ENCODE measurements at regions not wholly inside any gene's neighbourhood (a gene's known extent, or its start where the extent isn't known, plus 50 kb on each side); places are given as distances from the start of the nearest gene placed in this dataset.

DNA sequence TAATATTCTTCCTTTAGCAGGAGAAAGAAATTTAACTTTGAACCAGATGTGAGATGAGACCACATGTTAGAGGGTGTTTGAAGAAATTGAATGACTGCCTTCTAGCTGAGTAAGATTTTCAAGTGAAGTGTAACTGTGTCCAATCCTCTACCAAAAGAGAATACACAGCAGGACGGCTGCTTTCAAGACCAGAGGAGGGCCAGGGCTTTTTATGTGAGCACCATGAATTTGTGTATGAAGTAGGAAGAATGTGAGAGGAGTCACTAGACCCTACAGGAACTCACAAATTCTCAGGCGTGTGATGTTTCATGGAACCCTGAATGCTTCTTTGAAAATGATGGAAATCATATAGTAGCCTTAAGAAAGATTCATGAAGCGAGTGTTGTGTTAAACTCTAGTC lies 56.8 kb upstream of the SPACA1 start:
- no peak for DNase-seq (ENCODE audit: low read depth, low spot score)
- Histone ChIP-seq H2AFZ (ENCODE audit: low read depth, low read length) (no peak overlapping the region), H3K9me1 (replicated peaks; ENCODE audit: control insufficient read depth, extremely low read depth, insufficient read depth, low read length) (no peaks in the 10 kb centered on the region), H3K27me3 (ENCODE audit: control insufficient read depth in 2 of 2, insufficient read depth in 2 of 2, low read length in 2 of 2) (peaks cover 0 to 4% of the 10 kb centered on the region in 2 experiments), H4K20me1 (replicated peaks; ENCODE audit: control insufficient read depth, extremely low read depth, insufficient read depth, low read length) (no peaks in the 10 kb centered on the region), H3K36me3 (ENCODE audit: control insufficient read depth in 2 of 2, extremely low read depth in 1 of 2, insufficient read depth in 2 of 2, low read length in 2 of 2) (no peaks in the 10 kb centered on the region), H3K4me3 (replicated peaks in 1 of 3; ENCODE audit: insufficient read depth in 1 of 3, low read depth in 1 of 3, low read length in 3 of 3) (no peak overlapping the region), H3K4me1 (ENCODE audit: control insufficient read depth, extremely low read depth, insufficient read depth, low read length) (no peaks in the 10 kb centered on the region), H3K79me2 (ENCODE audit: control insufficient read depth, insufficient read depth, low read length) (no peaks in the 10 kb centered on the region), H3K27ac (ENCODE audit: insufficient read depth, low read depth, low read length) (no peak overlapping the region), H3K9me3 (replicated peaks; ENCODE audit: control insufficient read depth, insufficient read depth, low read length) (no peaks in the 10 kb centered on the region), H3K9ac (replicated peaks; ENCODE audit: extremely low read depth, insufficient read depth, low read length) (no peak overlapping the region), H3K4me2 (ENCODE audit: insufficient read depth, low read length) (no peak overlapping the region)
- dilution Hi-C loops (cut with MboI; ENCODE audit: extremely low pct_ligation_motif_present, low sequenced_read_pairs), result no loop called here
- CTCF ChIA-PET, result no interaction called here
- POLR2A ChIA-PET, result no interaction called here
- FAIRE-seq, result no peak
- TF ChIP-seq CTCF (IDR thresholded peaks at IDR 0.05; ENCODE audit: extremely low read depth in 1 of 2, insufficient read depth in 1 of 2, low read depth in 1 of 2, low read length in 2 of 2), result no peak
- intact Hi-C loops (cut with micrococcal nuclease), result no loop called here
- BruUV-seq (replicated peaks), result no TSS peak

GRCh38 chr6:87982134-87982533 lies 65.5 kb upstream of the SPACA1 start:
- FAIRE-seq (no peak), DNase-seq (ENCODE audit: low read depth, low spot score) (no peak)
- TF ChIP-seq JUN (IDR thresholded peaks at IDR 0.05; ENCODE audit: borderline replicate concordance, insufficient read depth, insufficient read length, low read depth), result no peak
- TF ChIP-seq EZH2 (IDR thresholded peaks at IDR 0.05; ENCODE audit: borderline replicate concordance, low read depth, low read length, severe bottlenecking), result no peak
- no peak for TF ChIP-seq GATA2 (IDR thresholded peaks at IDR 0.05; ENCODE audit: insufficient read depth, insufficient read length, low read depth, low read length)
- TF ChIP-seq CTCF (IDR thresholded peaks at IDR 0.05; ENCODE audit: extremely low read depth in 1 of 2, insufficient read depth in 1 of 2, low read depth in 1 of 2, low read length in 2 of 2), result no peak
- no peak for TF ChIP-seq MYC (IDR thresholded peaks at IDR 0.05; ENCODE audit: low read depth, low read length)
- TF ChIP-seq, protein P1, sequence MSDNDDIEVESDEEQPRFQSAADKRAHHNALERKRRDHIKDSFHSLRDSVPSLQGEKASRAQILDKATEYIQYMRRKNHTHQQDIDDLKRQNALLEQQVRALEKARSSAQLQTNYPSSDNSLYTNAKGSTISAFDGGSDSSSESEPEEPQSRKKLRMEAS (IDR thresholded peaks at IDR 0.05; ENCODE audit: insufficient read depth, insufficient read length), result no peak
- no peak for TF ChIP-seq POLR2A (IDR thresholded peaks at IDR 0.05; ENCODE audit: low read depth, low read length)
- no peak for TF ChIP-seq POLR2AphosphoS5 (IDR thresholded peaks at IDR 0.05; ENCODE audit: insufficient read depth, low read depth, low read length)
- TF ChIP-seq FOS (IDR thresholded peaks at IDR 0.05; ENCODE audit: borderline replicate concordance, insufficient read depth, low read length), result no peak
- Histone ChIP-seq H3K27ac (ENCODE audit: insufficient read depth, low read depth, low read length) (no peak overlapping the region), H3K4me3 (replicated peaks in 1 of 3; ENCODE audit: insufficient read depth in 1 of 3, low read depth in 1 of 3, low read length in 3 of 3) (no peak overlapping the region), H3K9me3 (replicated peaks; ENCODE audit: control insufficient read depth, insufficient read depth, low read length) (no peaks in the 10 kb centered on the region), H3K36me3 (ENCODE audit: control insufficient read depth in 2 of 2, extremely low read depth in 1 of 2, insufficient read depth in 2 of 2, low read length in 2 of 2) (no peaks in the 10 kb centered on the region), H3K9ac (replicated peaks; ENCODE audit: extremely low read depth, insufficient read depth, low read length) (no peak overlapping the region), H3K4me1 (ENCODE audit: control insufficient read depth, extremely low read depth, insufficient read depth, low read length) (no peaks in the 10 kb centered on the region), H3K27me3 (ENCODE audit: control insufficient read depth in 2 of 2, insufficient read depth in 2 of 2, low read length in 2 of 2) (peaks cover 0 to 2% of the 10 kb centered on the region in 2 experiments), H3K4me2 (ENCODE audit: insufficient read depth, low read length) (no peak overlapping the region), H2AFZ (ENCODE audit: low read depth, low read length) (no peak overlapping the region), H3K9me1 (replicated peaks; ENCODE audit: control insufficient read depth, extremely low read depth, insufficient read depth, low read length) (no peaks in the 10 kb centered on the region), H4K20me1 (replicated peaks; ENCODE audit: control insufficient read depth, extremely low read depth, insufficient read depth, low read length) (no peaks in the 10 kb centered on the region), H3K79me2 (ENCODE audit: control insufficient read depth, insufficient read depth, low read length) (no peaks in the 10 kb centered on the region)
- dilution Hi-C loops (cut with MboI; ENCODE audit: extremely low pct_ligation_motif_present, low sequenced_read_pairs) (no loop called here), intact Hi-C loops (cut with micrococcal nuclease) (no loop called here)
- no TSS peak for BruUV-seq (replicated peaks)
- CTCF ChIA-PET, result no interaction called here
- POLR2A ChIA-PET, result no interaction called here
